Heart left ventricle (tissue), 16 donors: ENCODE measurements at regions not wholly inside any gene's neighbourhood (a gene's known extent, or its start where the extent isn't known, plus 50 kb on each side); places are given as distances from the start of the nearest gene placed in this dataset.

ENCODE experiments used
- ATAC-seq, 4 donors: fragments of 200-7000 bp; cut with Tn5 transposase; one replicate each; pipeline ENCODE4 v1.9.1; 2020 to 2022; ENCODE audit warnings: moderate library complexity in 4 of 4, mild to moderate bottlenecking in 3 of 4, moderate number of reproducible peaks in 1 of 4
- DNase-seq, 5 donors: peaks; one replicate each; pipeline ENCODE4 v3.0.0-alpha.2; 2020
- H3K27ac ChIP-seq, 12 donors: fragments of 200-600 bp; sonication (generic) in 4 of 12; one replicate each; pipeline versions ENCODE4 v1.5.0 to v1.8.0; 2016 to 2022; ENCODE audit warnings: mild to moderate bottlenecking in 2 of 12
- H3K27me3 ChIP-seq, 9 donors: fragments of 200-600 bp; sonication (generic) in 2 of 9; one replicate each; pipeline versions ENCODE4 v1.5.1 to v1.8.0; 2016 to 2022; ENCODE audit warnings: mild to moderate bottlenecking in 3 of 9
- H3K36me3 ChIP-seq, 9 donors: fragments of 200-600 bp; sonication (generic) in 2 of 9; one replicate each; pipeline versions ENCODE4 v1.5.0 to v1.8.0; 2018 to 2022; ENCODE audit warnings: mild to moderate bottlenecking in 2 of 9
- H3K4me1 ChIP-seq, 12 donors: fragments of 200-600 bp; sonication (generic) in 4 of 12; one replicate each; pipeline versions ENCODE4 v1.5.0 to v1.8.0; 2016 to 2022; ENCODE audit warnings: mild to moderate bottlenecking in 3 of 12
- H3K4me3 ChIP-seq, 12 donors: fragments of 200-600 bp; sonication (generic) in 4 of 12; one replicate each; pipeline versions ENCODE4 v1.5.0 to v1.8.0; 2017 to 2022; ENCODE audit warnings: mild to moderate bottlenecking in 9 of 12, moderate library complexity in 4 of 12
- H3K9me3 ChIP-seq, 12 donors: fragments of 200-600 bp; sonication (generic) in 4 of 12; one replicate each; pipeline versions ENCODE4 v1.5.0 to v1.8.0; 2016 to 2022; ENCODE audit warnings: mild to moderate bottlenecking in 1 of 12
- CTCF ChIP-seq, 12 donors: fragments of 200-600 bp; sonication (generic) in 4 of 12; IDR thresholded peaks; one replicate each; pipeline versions ENCODE4 v1.5.0 to v1.8.0; 2018 to 2022; ENCODE audit warnings: antibody characterized with exemption in 12 of 12, mild to moderate bottlenecking in 5 of 12
- POLR2A ChIP-seq, 2 donors: fragments of 450-650 bp; IDR thresholded peaks; one replicate each; pipeline ENCODE4 v1.6.1; 2017; ENCODE audit warnings: antibody characterized with exemption in 2 of 2, mild to moderate bottlenecking in 2 of 2, moderate library complexity in 2 of 2
- WGBS, 4 donors: extraction: QIAGEN DNeasy Blood & Tissue Kit in 2 of 4; methylation state at CpG; one replicate each; pipeline versions ENCODE4 v1.1.5 to v1.1.7; 2013 to 2018; 5-methylcytosine and 5-hydroxymethylcytosine counted together
- intact Hi-C, 10 donors: fragments of 100-400 bp; cut with DNase I; formaldehyde crosslinking; loops; one replicate each; pipeline versions ENCODE4 v1.11.1 to v1.14.2; 2022
- donor health status: ischemic (EF 13 %, LVEDD 7.1; RV severe dilation, severe dysfunction).
- donor health status: healthy with polysubstance abuse.
- donor health status: DM: no; HTN: yes; CAD: no.
- donor health status: DM: no; HTN: no; CAD: no.
- donor health status: ischemic (EF 25% LVEDD 6.9; RV normal size, moderate dysfunction).
- donor health status: ischemic (EF 25% LVEDD 5.7; RV mildly dilated, moderate dysfunction).
- donor health status: healthy.
- donor health status: DM: yes; HTN: yes; CAD: no.
- donor health status: ischemic (EF 35%, LVEDD 5.7; RV mildly dilated, moderate dysfunction).
- donor health status: nonischemic (EF 11% LVEDD 7.7; RV severe dilation, severe dysfunction).
- donor health status: DM: yes; HTN: yes; CAD: no.
- donor health status: PGD.
- donor health status: ischemic (EF 29% LVEDD 5.4; RV normal size, mild dysfunction).
- donor health status: nonischemic (EF 23%, LVEDD 6.1; RV moderate dilation, normal function).

DNA sequence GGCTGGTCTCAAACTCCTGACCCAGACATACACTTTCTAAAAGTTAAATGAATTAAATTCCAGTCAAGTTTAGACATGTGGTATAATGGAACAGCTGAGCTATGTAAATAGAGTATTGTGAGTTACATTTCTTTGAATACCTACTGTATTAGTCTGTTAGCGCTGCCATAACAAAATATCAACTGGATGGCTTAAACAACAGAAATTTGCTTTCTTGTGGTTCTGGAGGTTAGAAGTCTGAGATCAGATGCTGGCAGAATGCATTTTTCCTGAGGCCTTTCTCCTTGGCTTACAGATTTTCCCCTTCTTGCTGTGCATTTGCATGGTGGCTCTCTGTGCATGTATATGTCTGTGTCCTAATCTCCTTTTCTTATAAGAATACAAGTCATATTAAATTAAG lies 101.5 kb upstream of the TGFBR2 start:
- intact Hi-C loops = no loop called here
- Histone ChIP-seq H3K36me3 (no peaks in the 10 kb centered on the region), H3K27ac (no peak overlapping the region), H3K27me3 (no peaks in the 10 kb centered on the region), H3K4me1 (peaks cover 0 to 4% (median 0%) of the 10 kb centered on the region in 12 donors), H3K9me3 (no peaks in the 10 kb centered on the region), H3K4me3 (no peak overlapping the region)
- 40 to 99% (median 53%) methylated on average over 1 of the region's 1 CpG for WGBS, 4 donors
- no peak for DNase-seq
- TF ChIP-seq CTCF (IDR thresholded peaks at IDR 0.05) (no peak), POLR2A (IDR thresholded peaks at IDR 0.05) (no peak)
- ATAC-seq = no peak

- Histone ChIP-seq H3K36me3 (no peaks in the 10 kb centered on the region), H3K9me3 (no peaks in the 10 kb centered on the region), H3K4me1 (peaks cover 0 to 3% (median 0%) of the 10 kb centered on the region in 12 donors), H3K27me3 (no peaks in the 10 kb centered on the region), H3K27ac (no peak overlapping the region), H3K4me3 (no peak overlapping the region)
- DNase-seq = no peak
- 86 to 96% (median 92%) methylated on average over 6 of the region's 6 CpGs for WGBS, 4 donors
- intact Hi-C loops = no loop called here
- TF ChIP-seq CTCF (IDR thresholded peaks at IDR 0.05) (no peak), POLR2A (IDR thresholded peaks at IDR 0.05) (no peak)
- ATAC-seq = no peak
Measured at GRCh38 chr3:30505866-30506520, 100.4 kb upstream of the TGFBR2 start.

DNA sequence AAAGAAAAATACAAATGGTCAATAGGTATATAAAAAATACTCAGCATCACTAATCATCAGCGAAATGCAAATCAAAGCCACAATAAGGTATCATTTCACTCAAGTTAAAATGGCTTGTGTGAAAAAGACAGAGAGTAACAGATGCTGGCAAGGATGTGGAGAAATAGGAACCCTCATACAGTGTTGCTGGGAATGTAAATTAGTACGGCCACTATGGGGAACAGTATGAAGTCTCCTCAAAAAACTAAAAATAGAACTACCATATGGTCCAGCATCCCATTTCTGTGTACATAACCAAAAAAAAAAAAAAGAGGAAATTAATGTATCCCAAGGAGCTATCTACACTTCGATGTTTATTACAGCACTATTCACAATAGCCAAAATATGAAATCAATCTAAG lies 98.1 kb upstream of the TGFBR2 start:
- Histone ChIP-seq H3K27ac (no peak overlapping the region), H3K9me3 (no peaks in the 10 kb centered on the region), H3K4me1 (peaks cover 0 to 12% (median 2%) of the 10 kb centered on the region in 12 donors), H3K27me3 (no peaks in the 10 kb centered on the region), H3K4me3 (no peak overlapping the region), H3K36me3 (no peaks in the 10 kb centered on the region)
- ATAC-seq (no peak), DNase-seq (no peak)
- 84 to 91% (median 87%) methylated on average over 3 of the region's 3 CpGs for WGBS, 4 donors
- intact Hi-C loops = no loop called here
- TF ChIP-seq CTCF (IDR thresholded peaks at IDR 0.05) = no peak
- TF ChIP-seq POLR2A (IDR thresholded peaks at IDR 0.05) = no peak

DNA sequence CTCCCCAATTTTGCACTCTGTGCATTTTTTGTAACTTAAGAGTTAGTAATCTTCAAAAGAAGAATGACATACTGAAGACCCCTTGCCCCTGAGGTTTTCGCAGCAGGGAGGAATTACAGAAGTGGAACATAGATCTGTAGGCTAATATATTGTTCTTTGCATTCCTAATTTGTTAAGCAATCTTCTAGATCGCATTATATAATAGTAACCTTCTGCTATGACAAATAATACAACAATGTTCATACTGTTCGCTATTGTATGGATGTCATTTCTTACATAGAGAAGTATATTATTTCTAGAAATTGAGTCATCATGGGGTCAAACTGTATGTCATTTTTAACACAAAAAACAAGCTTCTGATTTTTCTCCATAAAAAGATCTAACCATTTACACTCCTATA lies 95.8 kb upstream of the TGFBR2 start:
- DNase-seq (no peak), ATAC-seq (no peak)
- no peaks in the 10 kb centered on the region for H3K9me3 ChIP-seq
- H3K4me3 ChIP-seq = no peak overlapping the region
- intact Hi-C loops = loop anchor here in 5 of 10 donors (10.0 kb wide), 4 partner anchors 64 to 184 kb away; partner anchors contain the start of gene TGFBR2 (in 1 of the 5)
- peak overlapping the region in 1 of 12 donors; percentile 14 for H3K27ac ChIP-seq
- H3K4me1 ChIP-seq = peaks cover 0 to 12% (median 2%) of the 10 kb centered on the region in 12 donors
- no peak for TF ChIP-seq CTCF (IDR thresholded peaks at IDR 0.05)
- TF ChIP-seq POLR2A (IDR thresholded peaks at IDR 0.05) = no peak
- no peaks in the 10 kb centered on the region for H3K27me3 ChIP-seq
- 94 to 97% (median 96%) methylated on average over 3 of the region's 3 CpGs for WGBS, 4 donors
- no peaks in the 10 kb centered on the region for H3K36me3 ChIP-seq
